OCI-LY1 (cell line): ENCODE measurements at regions not wholly inside any gene's neighbourhood (a gene's known extent, or its start where the extent isn't known, plus 50 kb on each side); places are given as distances from the start of the nearest gene placed in this dataset.

ENCODE experiments used
- H2AFZ ChIP-seq: fragments of 200-600 bp; sonication (generic), shearing (Covaris generic); 2 replicates; pipeline ENCODE4 v1.6.0; 2014; ENCODE audit warnings: antibody characterized with exemption, mild to moderate bottlenecking, low read length
- H3F3A ChIP-seq: fragments of 200-600 bp; sonication (generic), shearing (Covaris generic); 2 replicates; pipeline ENCODE4 v1.6.0; 2014; ENCODE audit warnings: mild to moderate bottlenecking, antibody characterized with exemption, low read length, moderate library complexity; ENCODE audit not compliant: insufficient read depth
- H3K27ac ChIP-seq: fragments of 200-600 bp; sonication (generic); 2 replicates; pipeline ENCODE4 v1.5.1; 2014; ENCODE audit warnings: low read length, mixed run types, mild to moderate bottlenecking, low read depth; ENCODE audit not compliant: poor library complexity, severe bottlenecking
- H3K27me3 ChIP-seq: fragments of 200-600 bp; sonication (generic); 2 replicates; pipeline ENCODE4 v1.6.0; 2014; ENCODE audit warnings: antibody characterized with exemption, mild to moderate bottlenecking, low read length, moderate library complexity; ENCODE audit not compliant: insufficient read depth
- H3K36me3 ChIP-seq: fragments of 200-600 bp; sonication (generic); 2 replicates; pipeline ENCODE4 v1.6.1; 2014; ENCODE audit warnings: mild to moderate bottlenecking, antibody characterized with exemption, low read length, moderate library complexity, mixed read lengths; ENCODE audit not compliant: insufficient read depth
- H3K4me1 ChIP-seq: fragments of 200-600 bp; sonication (generic); 2 replicates; pipeline ENCODE4 v1.5.1; 2014; ENCODE audit warnings: mild to moderate bottlenecking, low read length, moderate library complexity; ENCODE audit not compliant: insufficient read depth, severe bottlenecking
- H3K4me2 ChIP-seq: fragments of 200-600 bp; sonication (generic), shearing (Covaris generic); 2 replicates; pipeline ENCODE4 v1.6.1; 2014; ENCODE audit warnings: low read length
- H3K4me3 ChIP-seq: fragments of 200-600 bp; sonication (generic); 2 replicates; pipeline ENCODE4 v1.5.1; 2014; ENCODE audit warnings: low read length, low read depth, mild to moderate bottlenecking, mixed read lengths; ENCODE audit not compliant: poor library complexity, severe bottlenecking
- H3K79me2 ChIP-seq: fragments of 200-600 bp; shearing (Covaris generic); 2 replicates; pipeline ENCODE4 v1.6.1; 2016; ENCODE audit warnings: mixed run types, low read length, mixed read lengths; ENCODE audit not compliant: insufficient read depth
- H3K9ac ChIP-seq: fragments of 200-600 bp; sonication (generic), shearing (Covaris generic); 2 replicates; pipeline ENCODE4 v1.6.1; 2014; ENCODE audit warnings: mild to moderate bottlenecking, low read length, mixed read lengths
- H3K9me2 ChIP-seq: fragments of 200-600 bp; sonication (generic), shearing (Covaris generic); 2 replicates; pipeline ENCODE4 v1.6.1; 2014; ENCODE audit warnings: low read depth, mild to moderate bottlenecking, low read length, mixed read lengths
- H3K9me3 ChIP-seq: fragments of 200-600 bp; shearing (Covaris generic); 2 replicates; pipeline ENCODE4 v1.6.1; 2014; ENCODE audit warnings: low read length, mixed read lengths
- H4K20me1 ChIP-seq: fragments of 200-600 bp; sonication (generic), shearing (Covaris generic); 2 replicates; pipeline ENCODE4 v1.6.0; 2016; ENCODE audit warnings: mild to moderate bottlenecking, low read length; ENCODE audit not compliant: insufficient read depth
- CTCF ChIP-seq: fragments of 200-600 bp; sonication (generic), shearing (Covaris generic); IDR thresholded peaks from 2 replicates; pipeline ENCODE4 v1.5.1; 2017; ENCODE audit warnings: mild to moderate bottlenecking, antibody characterized with exemption, low read length, moderate library complexity, mixed read lengths
- EZH2 ChIP-seq: fragments of 200-600 bp; sonication (generic), shearing (Covaris generic); IDR thresholded peaks from 2 replicates; pipeline ENCODE4 v1.8.0; 2017; ENCODE audit warnings: borderline replicate concordance, mixed run types, mild to moderate bottlenecking, antibody characterized with exemption, low read length, moderate library complexity, mixed read lengths

GRCh38 chr15:89396723-89397652 is 62.4 kb upstream of the POLG start:
- Histone ChIP-seq H3K4me2 (no peak overlapping the region), H3K27ac (no peak overlapping the region)

GRCh38 chr15:89395996-89396395 is 61.4 kb upstream of the POLG start:
- H3K4me1 ChIP-seq, result peaks cover 20% of the 10 kb centered on the region
- H3K9me2 ChIP-seq, result no peaks in the 10 kb centered on the region
- no peak for TF ChIP-seq CTCF
- TF ChIP-seq EZH2, result no peak
- H3K79me2 ChIP-seq, result no peaks in the 10 kb centered on the region
- no peak overlapping the region for H3K27ac ChIP-seq
- H2AFZ ChIP-seq, result no peak overlapping the region
- H3F3A ChIP-seq, result no peaks in the 10 kb centered on the region
- no peak overlapping the region for H3K4me2 ChIP-seq
- H4K20me1 ChIP-seq, result no peaks in the 10 kb centered on the region
- H3K27me3 ChIP-seq, result peaks cover 6% of the 10 kb centered on the region; the same call in 1 of the 2 replicates
- H3K9ac ChIP-seq, result no peak overlapping the region
- no peaks in the 10 kb centered on the region for H3K9me3 ChIP-seq
- no peaks in the 10 kb centered on the region for H3K36me3 ChIP-seq
- H3K4me3 ChIP-seq, result no peak overlapping the region

More at GRCh38 chr15:89396723-89397652, 62.4 kb upstream of the POLG start:
- 0 out of 2 replicates have a peak, but pooled peaks cover 8% of the 10 kb centered on the region for H3K27me3 ChIP-seq
- no peaks in the 10 kb centered on the region for H3K9me3 ChIP-seq
- TF ChIP-seq CTCF (no peak), EZH2 (no peak)
- no peak overlapping the region for H3K9ac ChIP-seq
- H3K36me3 ChIP-seq, result no peaks in the 10 kb centered on the region
- no peak overlapping the region for H3K4me3 ChIP-seq
- no peak overlapping the region for H2AFZ ChIP-seq
- H4K20me1 ChIP-seq, result no peaks in the 10 kb centered on the region
- H3K79me2 ChIP-seq, result no peaks in the 10 kb centered on the region
- peaks cover 23% of the 10 kb centered on the region for H3K4me1 ChIP-seq
- H3F3A ChIP-seq, result no peaks in the 10 kb centered on the region
- H3K9me2 ChIP-seq, result no peaks in the 10 kb centered on the region

- H3K36me3 ChIP-seq, result no peaks in the 10 kb centered on the region
- no peak overlapping the region for H2AFZ ChIP-seq
- no peaks in the 10 kb centered on the region for H4K20me1 ChIP-seq
- no peaks in the 10 kb centered on the region for H3K79me2 ChIP-seq
- H3K9ac ChIP-seq, result no peak overlapping the region
- no peaks in the 10 kb centered on the region for H3K9me3 ChIP-seq
- no peak overlapping the region for H3K4me2 ChIP-seq
- TF ChIP-seq CTCF, result no peak
- TF ChIP-seq EZH2, result no peak
- no peak overlapping the region for H3K4me3 ChIP-seq
- no peaks in the 10 kb centered on the region for H3K9me2 ChIP-seq
- no peak overlapping the region for H3K27ac ChIP-seq
- no peaks in the 10 kb centered on the region for H3F3A ChIP-seq
- H3K4me1 ChIP-seq, result peaks cover 16% of the 10 kb centered on the region
- H3K27me3 ChIP-seq, result peaks cover under 1% of the 10 kb centered on the region; the same call in 1 of the 2 replicates
These were observed 60.8 kb upstream of the POLG start for GRCh38 chr15:89395461-89395871.
